Endothelial cell of umbilical vein (primary cell): ENCODE measurements at regions not wholly inside any gene's neighbourhood (a gene's known extent, or its start where the extent isn't known, plus 50 kb on each side); places are given as distances from the start of the nearest gene placed in this dataset.

ENCODE experiments used
- CTCF ChIP-seq, 2 donors: IDR thresholded peaks; 1 replicate in 1 of 2; 2 replicates in 1 of 2; pipeline ENCODE4 v1.5.1; 2011; ENCODE audit warnings: low read length in 2 of 2, mild to moderate bottlenecking in 2 of 2, moderate library complexity in 2 of 2, control low read depth in 1 of 2, inconsistent platforms in 1 of 2, low read depth in 1 of 2; ENCODE audit not compliant: insufficient read depth in 1 of 2; ENCODE audit errors: extremely low read depth in 1 of 2
- EZH2 ChIP-seq: IDR thresholded peaks from 2 replicates; pipeline ENCODE4 v1.6.1; 2012; ENCODE audit warnings: borderline replicate concordance, low read depth, mild to moderate bottlenecking, moderate library complexity, low read length, inconsistent platforms; ENCODE audit not compliant: severe bottlenecking

GRCh38 chr20:53809217-53809616, 215.6 kb upstream of the ZNF217 start:
- TF ChIP-seq CTCF (IDR thresholded peaks at IDR 0.05; ENCODE audit: extremely low read depth in 1 of 2, insufficient read depth in 1 of 2, low read depth in 1 of 2, low read length in 2 of 2) (no peak), EZH2 (no peak)
